Adrenal gland (tissue), 9 donors: ENCODE measurements at regions not wholly inside any gene's neighbourhood (a gene's known extent, or its start where the extent isn't known, plus 50 kb on each side); places are given as distances from the start of the nearest gene placed in this dataset.

Source experiments
- DNase-seq, 7 donors: peaks; one replicate each; pipeline ENCODE4 v3.0.0-alpha.2; 2019 to 2020
- H3K27ac ChIP-seq, 5 donors: fragments of 200-600 bp; sonication (generic) in 4 of 5; 1 replicate in 3 of 5; 2 replicates in 2 of 5; pipeline versions ENCODE4 v1.5.1 to v1.8.0; 2016 to 2020; ENCODE audit warnings: mild to moderate bottlenecking in 1 of 5
- H3K27me3 ChIP-seq: fragments of 200-600 bp; 2 replicates; pipeline ENCODE4 v1.8.0; 2021
- H3K36me3 ChIP-seq, 2 donors: fragments of 200-600 bp; replicated peaks in 1 of 2; 1 replicate in 1 of 2; 2 replicates in 1 of 2; pipeline versions ENCODE4 v1.5.1 to v1.8.0; 2018 to 2022
- H3K4me1 ChIP-seq, 2 donors: fragments of 200-600 bp; replicated peaks in 1 of 2; 1 replicate in 1 of 2; 2 replicates in 1 of 2; pipeline versions ENCODE4 v1.5.1 to v1.8.0; 2018 to 2021
- H3K4me3 ChIP-seq, 4 donors: fragments of 200-600 bp; sonication (generic) in 3 of 4; one replicate each; pipeline ENCODE4 v1.5.1; 2016 to 2018
- H3K9me3 ChIP-seq, 3 donors: fragments of 200-600 bp; sonication (generic) in 1 of 3; replicated peaks in 1 of 3; 1 replicate in 2 of 3; 2 replicates in 1 of 3; pipeline versions ENCODE4 v1.5.1 to v1.8.0; 2016 to 2021
- CTCF ChIP-seq, 6 experiments: fragments of 450-650 bp in 4 of 6; fragments of 200-600 bp in 2 of 6; sonication (generic) in 1 of 6; IDR thresholded peaks; 1 replicate in 5 of 6; 2 replicates in 1 of 6; pipeline versions ENCODE4 v1.5.1 to v1.8.0; 2016 to 2021; ENCODE audit warnings: antibody characterized with exemption in 6 of 6, mild to moderate bottlenecking in 2 of 6, moderate library complexity in 1 of 6
- POLR2A ChIP-seq, 2 donors: fragments of 450-650 bp; IDR thresholded peaks; one replicate each; pipeline ENCODE4 v1.6.1; 2017; ENCODE audit warnings: antibody characterized with exemption in 2 of 2, mild to moderate bottlenecking in 2 of 2, moderate library complexity in 1 of 2
- WGBS, 4 donors: extraction: QIAGEN DNeasy Blood & Tissue Kit in 2 of 4; methylation state at CpG; one replicate each; pipeline versions ENCODE4 v1.1.5 to v1.1.7; 2013 to 2017; 5-methylcytosine and 5-hydroxymethylcytosine counted together
- intact Hi-C, 2 donors: fragments of 100-400 bp; cut with DNase I; formaldehyde crosslinking; loops; one replicate each; pipeline versions ENCODE4 v1.14.1 to v1.15.0; 2022 to 2023
- donor health status: healthy with polysubstance abuse.
- donor health status: Bipolar disorder and iron deficiency.
- donor health status: DM: yes; HTN: yes; CAD: no.
- donor health status: DM: no; HTN: no; CAD: no.
- donor health status: DM: no; HTN: no; CAD: no.

GRCh38 chr20:56964901-56965300 lies 301.5 kb downstream of the BMP7 start:
- intact Hi-C loops: no loop called here
- TF ChIP-seq POLR2A (IDR thresholded peaks at IDR 0.05) (no peak), CTCF (IDR thresholded peaks at IDR 0.05) (no peak)
- 31 to 49% (median 39%) methylated on average over 2 of the region's 2 CpGs for WGBS, 4 donors

DNA sequence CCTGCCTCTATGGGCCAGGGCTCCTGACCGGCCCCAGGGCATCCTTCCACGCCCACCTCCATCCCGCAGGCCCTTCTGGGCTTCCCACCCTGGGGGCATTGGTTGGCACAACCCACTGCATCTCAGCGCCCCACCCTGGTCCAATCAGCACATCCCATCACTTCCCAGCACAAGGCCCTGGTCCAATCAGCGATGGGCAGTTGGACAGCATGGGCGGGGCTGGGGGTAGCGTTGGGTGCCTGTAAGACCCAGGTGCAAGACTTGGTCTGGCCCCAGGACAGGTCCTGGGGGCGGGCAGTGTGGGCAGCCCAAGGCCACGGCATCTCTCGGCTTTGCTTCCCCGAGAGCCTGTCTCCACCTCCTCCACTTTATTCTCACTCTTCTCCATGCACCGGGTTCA lies 298.5 kb downstream of the BMP7 start:
- 67 to 69% (median 68%) methylated on average over 8 to 12 of the region's 12 CpGs for WGBS, 4 donors

More at GRCh38 chr20:56964901-56965300, 301.5 kb downstream of the BMP7 start:
- H3K4me3 ChIP-seq: no peak overlapping the region
- DNase-seq: no peak
- no peaks in the 10 kb centered on the region for H3K27me3 ChIP-seq
- H3K36me3 ChIP-seq: no peaks in the 10 kb centered on the region
- no peaks in the 10 kb centered on the region for H3K9me3 ChIP-seq
- no peak overlapping the region for H3K27ac ChIP-seq
- no peaks in the 10 kb centered on the region for H3K4me1 ChIP-seq

DNA sequence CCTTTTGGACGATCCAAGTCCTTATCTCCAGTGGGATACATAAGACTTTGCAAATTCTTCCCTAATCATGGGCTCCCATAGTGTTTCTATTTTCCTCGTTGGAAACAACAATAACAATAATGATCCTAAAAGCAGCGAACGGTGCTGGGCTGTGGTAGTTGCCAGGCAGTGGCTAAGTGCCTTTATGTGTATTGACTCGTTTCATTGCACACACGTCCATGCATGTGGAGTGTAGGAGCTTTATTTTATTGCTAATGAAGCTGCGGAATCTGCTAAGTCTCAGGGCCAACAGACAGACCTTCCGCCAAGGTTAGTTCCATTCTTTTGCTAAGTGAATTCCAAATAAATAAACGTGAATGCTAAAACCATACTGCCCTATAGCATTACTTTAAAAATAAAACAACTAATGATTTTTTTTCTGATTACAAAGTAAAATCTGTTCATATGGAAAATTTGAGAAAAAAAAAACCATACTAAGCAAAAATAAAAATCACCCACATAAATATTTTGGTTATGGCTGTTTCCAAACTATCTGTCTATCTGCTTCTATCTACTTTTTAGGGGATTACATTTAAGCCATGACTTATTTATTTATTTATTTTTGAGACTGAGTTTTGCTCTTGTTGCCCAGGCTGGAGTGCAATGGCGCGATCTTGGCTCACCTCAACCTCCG lies 297.9 kb downstream of the BMP7 start:
- no peak overlapping the region for H3K4me3 ChIP-seq
- WGBS, 4 donors: 55 to 59% (median 55%) methylated on average over 12 of the region's 12 CpGs
- TF ChIP-seq CTCF (IDR thresholded peaks at IDR 0.05) (no peak), POLR2A (IDR thresholded peaks at IDR 0.05) (no peak)
- intact Hi-C loops: no loop called here
- H3K36me3 ChIP-seq: no peaks in the 10 kb centered on the region
- no peak overlapping the region for H3K27ac ChIP-seq
- no peaks in the 10 kb centered on the region for H3K4me1 ChIP-seq
- no peaks in the 10 kb centered on the region for H3K9me3 ChIP-seq
- peaks cover 7% of the 10 kb centered on the region for H3K27me3 ChIP-seq
- no peak for DNase-seq

More for the DNA sequence above, 298.5 kb downstream of the BMP7 start:
- Histone ChIP-seq H3K4me1 (no peaks in the 10 kb centered on the region), H3K9me3 (no peaks in the 10 kb centered on the region), H3K36me3 (no peaks in the 10 kb centered on the region), H3K27me3 (peaks cover 5% of the 10 kb centered on the region), H3K27ac (no peak overlapping the region), H3K4me3 (no peak overlapping the region)
- no peak for TF ChIP-seq POLR2A (IDR thresholded peaks at IDR 0.05)
- no peak for TF ChIP-seq CTCF (IDR thresholded peaks at IDR 0.05)
- DNase-seq: no peak
- intact Hi-C loops: no loop called here

- Histone ChIP-seq H3K4me1 (no peaks in the 10 kb centered on the region), H3K9me3 (no peaks in the 10 kb centered on the region), H3K36me3 (no peaks in the 10 kb centered on the region), H3K4me3 (no peak overlapping the region), H3K27ac (no peak overlapping the region), H3K27me3 (peaks cover 26% of the 10 kb centered on the region)
- TF ChIP-seq POLR2A (IDR thresholded peaks at IDR 0.05) (no peak), CTCF (IDR thresholded peaks at IDR 0.05) (peak; percentile 25 to 46 (median 30))
- intact Hi-C loops: loop anchor here in 1 of 2 donors (10.0 kb wide), 1 partner anchor 420 kb away; no protein-coding TSS in a partner anchor
- peak in 4 of 7 donors; percentile 26 to 55 (median 42) for DNase-seq
- WGBS, 4 donors: 7 to 15% (median 11%) methylated on average over 20 to 21 of the region's 21 CpGs
Measured at GRCh38 chr20:56974499-56975250, 291.8 kb downstream of the BMP7 start.
